ENCODE measurements at regions not wholly inside any gene's neighbourhood (a gene's known extent, or its start where the extent isn't known, plus 50 kb on each side); places are given as distances from the start of the nearest gene placed in this dataset.
A peak's percentile ranks its signal among the peaks of the same experiment; 100 is the strongest.

DNA sequence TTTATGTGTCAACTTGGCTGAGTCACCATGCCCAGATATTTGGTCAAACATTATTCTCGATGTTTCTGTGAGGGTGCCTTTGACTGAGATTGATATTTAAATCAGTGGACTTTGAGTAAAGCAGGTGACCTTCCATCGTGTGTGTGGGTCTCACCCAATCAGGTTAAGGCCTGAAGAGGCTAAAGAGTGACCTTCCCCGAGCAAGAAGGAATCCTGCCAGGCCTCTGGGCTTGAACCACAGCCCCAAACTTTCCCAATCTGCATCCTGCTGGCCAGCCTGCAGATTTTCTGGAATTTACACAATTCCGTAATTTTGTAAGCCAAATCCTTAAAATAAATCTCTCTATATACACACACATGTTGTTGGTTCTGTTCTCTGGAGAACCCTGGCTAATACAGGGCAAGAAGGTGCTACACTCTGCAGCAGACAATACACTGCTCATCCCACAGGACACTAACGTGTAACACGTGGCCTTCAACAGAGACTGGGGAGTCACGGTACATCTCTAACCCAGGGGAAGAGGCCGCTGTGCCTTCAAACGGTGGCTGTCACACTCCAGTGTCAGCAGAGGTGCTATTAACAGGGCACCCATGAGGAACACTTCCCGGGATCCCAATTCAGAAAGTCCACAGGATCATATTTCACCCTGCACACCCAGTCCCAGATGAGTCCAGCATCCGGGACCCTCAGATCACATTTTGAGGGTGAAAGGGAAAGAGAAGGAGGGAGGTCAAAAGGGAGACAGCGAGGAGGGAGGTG, 113.1 kb upstream of the ID2 start:
- ATAC-seq (no peak), DNase-seq (ENCODE audit: low spot score) (peak; percentile 54)
- intact Hi-C loops (cut with DNase I) = no loop called here

DNA sequence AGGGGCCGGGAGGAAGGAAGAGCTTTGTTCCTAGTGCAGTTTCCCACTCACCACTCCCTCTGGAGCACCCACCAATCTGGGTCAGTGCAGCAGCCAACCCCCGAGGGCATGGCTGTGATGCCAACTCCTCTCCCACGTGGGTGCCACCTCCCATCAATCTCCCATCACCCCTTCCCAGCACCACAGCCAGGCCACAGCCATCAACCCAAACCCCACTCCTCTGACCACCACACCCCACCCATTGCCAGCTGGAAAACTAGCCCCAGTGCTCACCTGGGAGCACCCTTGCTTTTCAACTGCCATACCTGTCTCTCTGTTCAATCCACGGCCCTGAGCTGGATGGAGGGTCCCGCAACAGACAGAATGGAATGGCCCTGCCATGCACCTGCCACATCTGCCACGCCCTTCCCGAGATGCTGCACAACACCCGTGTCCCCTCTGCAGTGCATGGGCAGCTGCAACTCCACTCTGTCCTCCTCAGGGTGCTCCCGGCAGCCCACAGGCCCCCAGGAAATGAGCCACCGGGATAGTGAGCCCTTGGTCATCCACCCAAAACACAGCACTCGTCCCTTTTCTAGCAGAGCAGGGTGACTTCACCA, 112.4 kb upstream of the ID2 start:
- no peak for ATAC-seq

DNA sequence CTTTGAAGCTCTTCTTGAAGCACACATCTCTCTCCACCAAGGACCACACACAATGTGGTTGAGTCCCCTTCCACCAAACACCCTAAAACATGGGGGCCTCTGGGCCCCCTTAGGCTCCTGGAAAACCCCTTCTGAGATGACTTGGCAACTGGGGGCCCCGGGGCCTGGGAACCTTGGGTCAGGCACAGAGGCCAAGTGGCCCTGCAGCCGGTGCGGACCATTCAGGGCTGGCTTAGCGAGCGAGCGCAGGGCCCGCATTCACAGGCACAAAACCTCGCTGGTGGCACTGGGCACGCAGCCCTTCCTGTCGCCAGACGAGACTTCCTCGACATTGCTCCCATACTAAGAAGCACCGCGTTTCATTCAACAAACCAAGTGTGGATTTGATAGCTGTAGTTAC, 111.2 kb upstream of the ID2 start:
- ATAC-seq (no peak), DNase-seq (ENCODE audit: low spot score) (peak; percentile 50)
- intact Hi-C loops (cut with DNase I) = no loop called here

More for the DNA sequence above, 112.4 kb upstream of the ID2 start:
- intact Hi-C loops (cut with DNase I) = no loop called here
- peak; percentile 44 for DNase-seq (ENCODE audit: low spot score)

DNA sequence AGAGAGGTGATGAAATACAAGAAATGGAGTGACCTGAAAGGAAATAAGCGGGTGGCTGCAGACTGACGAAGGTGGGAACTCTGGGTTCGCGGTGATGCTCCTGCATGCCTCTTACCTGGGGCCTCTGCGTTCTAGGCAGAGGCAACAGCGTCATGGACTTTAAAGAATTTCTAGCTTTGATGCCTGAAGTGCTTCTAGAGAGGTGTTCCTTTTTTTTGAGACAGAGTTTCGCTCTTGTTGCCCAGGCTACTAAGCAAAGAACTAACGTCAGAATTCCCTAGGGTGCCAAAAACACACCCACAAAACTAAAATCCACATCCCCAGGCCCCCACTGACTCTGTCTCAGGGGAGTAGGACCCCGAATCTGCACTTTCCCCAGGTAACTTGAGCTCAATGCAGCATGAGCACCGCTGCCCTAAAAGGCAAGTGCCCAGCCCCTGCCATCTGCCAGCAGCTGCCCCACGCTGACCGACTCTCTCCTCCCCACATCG, 110.5 kb upstream of the ID2 start:
- ATAC-seq (no peak), DNase-seq (ENCODE audit: low spot score) (peak; percentile 13)
- intact Hi-C loops (cut with DNase I) = no loop called here

DNA sequence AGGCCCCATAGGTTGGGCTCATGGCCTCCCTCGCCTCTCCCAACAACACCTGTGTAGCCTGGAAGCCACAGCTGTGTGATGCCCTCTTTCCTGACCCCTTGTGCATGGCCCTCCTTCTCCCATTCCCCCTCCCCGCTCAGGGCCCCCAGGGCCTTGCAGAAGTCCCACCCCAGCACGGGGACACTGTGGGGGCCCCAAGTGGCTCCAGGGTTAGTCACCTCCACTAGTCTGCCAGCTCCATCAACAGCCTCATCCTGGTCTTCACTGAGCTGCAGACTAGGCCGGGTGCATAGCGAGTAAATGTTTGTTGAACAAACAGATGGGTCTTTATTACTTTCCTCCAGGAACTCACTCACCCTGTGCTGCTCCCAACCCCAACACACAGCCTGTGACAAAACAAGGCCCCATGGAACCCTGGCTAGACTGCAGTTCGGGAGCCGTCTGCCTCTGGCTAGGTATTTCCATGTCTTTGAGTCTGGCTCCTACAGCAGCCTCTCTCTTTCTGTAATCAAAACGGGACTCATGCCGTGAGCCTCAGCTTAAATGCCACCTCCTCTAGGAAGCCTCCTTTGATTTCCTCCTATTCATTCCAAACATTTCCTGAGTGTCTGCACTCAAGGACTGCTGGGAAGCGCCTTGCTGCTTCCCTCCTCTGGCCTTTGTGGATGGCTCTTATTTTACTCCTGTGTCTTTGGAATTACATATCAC, 109.9 kb upstream of the ID2 start:
- peak; percentile 23 for DNase-seq (ENCODE audit: low spot score)
- intact Hi-C loops (cut with DNase I) = no loop called here
- ATAC-seq = no peak

DNA sequence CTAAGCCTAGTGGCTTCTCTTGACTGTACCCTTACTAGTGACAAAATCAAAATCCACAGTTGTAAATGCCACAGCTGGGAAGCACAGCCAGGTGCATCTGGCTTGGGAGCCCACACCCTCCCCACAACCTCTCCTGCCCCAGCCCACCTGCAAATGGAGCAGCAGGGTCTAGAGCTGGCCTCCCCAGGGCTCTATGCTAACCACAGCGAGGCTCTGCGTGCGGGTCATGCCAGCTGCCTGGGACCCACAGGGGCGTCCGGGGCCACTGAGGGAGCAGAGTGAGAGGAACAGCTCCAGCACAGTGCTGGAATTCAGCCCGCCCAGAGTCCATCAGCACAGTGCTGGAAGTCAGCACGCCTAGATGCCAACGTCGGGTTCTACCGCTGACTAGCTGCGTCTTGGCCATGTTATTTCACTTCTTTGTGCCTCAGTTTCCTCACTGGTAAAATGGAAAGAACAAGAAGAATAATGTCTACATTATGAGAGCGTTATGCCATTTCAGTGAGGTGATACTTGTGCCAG, 109.1 kb upstream of the ID2 start:
- ATAC-seq = no peak
- intact Hi-C loops (cut with DNase I) = no loop called here
- DNase-seq (ENCODE audit: low spot score) = peak; percentile 52

DNA sequence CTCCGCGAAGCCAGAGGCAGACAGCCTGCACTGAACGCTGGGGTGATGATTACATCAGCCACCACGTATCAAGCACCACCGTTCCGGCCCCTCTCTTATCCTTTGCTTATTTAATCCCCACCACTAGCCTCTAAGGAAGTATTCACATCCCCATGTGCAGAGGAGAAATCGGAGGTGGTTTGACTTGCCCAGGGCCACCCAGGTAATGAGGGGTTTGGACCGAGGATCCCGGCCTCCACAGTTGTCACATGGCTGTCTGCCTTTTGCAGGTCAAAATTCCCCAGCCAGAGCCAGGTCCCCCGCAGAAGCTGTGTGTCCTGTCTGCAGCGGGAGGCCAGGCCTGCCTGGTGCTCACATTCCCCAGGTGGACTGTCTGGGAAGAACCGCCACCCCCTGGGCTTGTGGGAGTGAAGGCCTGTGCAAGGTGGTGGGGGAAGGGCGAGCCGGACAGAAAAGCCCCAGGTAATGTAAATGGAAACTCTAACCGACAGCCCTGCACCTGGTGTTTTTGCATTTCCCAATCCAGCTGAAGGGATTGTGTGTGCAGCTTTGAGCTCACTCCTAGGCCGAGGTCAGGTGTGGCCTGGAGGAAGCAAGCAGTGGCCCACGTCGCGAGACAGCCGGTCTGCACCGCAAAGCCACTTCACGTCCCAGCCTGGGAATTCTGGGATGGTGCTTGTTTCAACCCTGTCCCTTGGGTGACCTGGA, 108.5 kb upstream of the ID2 start:
- intact Hi-C loops (cut with DNase I) = no loop called here
- no peak for ATAC-seq
- peak; percentile 41 for DNase-seq (ENCODE audit: low spot score)

DNA sequence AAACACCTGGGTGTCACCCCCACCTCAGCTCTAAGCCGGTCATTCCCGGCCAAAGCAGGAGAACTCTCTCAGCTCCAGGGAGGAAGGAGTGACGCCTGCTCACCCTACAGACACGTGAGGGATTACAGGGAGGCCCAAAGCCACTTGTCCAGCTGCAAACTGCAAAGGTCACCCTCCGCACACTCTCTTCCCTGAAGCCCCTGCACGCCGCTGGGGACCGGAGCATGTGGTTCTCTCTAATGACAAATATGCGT, 108.0 kb upstream of the ID2 start:
- intact Hi-C loops (cut with DNase I) = no loop called here
- peak; percentile 26 for DNase-seq (ENCODE audit: low spot score)

DNA sequence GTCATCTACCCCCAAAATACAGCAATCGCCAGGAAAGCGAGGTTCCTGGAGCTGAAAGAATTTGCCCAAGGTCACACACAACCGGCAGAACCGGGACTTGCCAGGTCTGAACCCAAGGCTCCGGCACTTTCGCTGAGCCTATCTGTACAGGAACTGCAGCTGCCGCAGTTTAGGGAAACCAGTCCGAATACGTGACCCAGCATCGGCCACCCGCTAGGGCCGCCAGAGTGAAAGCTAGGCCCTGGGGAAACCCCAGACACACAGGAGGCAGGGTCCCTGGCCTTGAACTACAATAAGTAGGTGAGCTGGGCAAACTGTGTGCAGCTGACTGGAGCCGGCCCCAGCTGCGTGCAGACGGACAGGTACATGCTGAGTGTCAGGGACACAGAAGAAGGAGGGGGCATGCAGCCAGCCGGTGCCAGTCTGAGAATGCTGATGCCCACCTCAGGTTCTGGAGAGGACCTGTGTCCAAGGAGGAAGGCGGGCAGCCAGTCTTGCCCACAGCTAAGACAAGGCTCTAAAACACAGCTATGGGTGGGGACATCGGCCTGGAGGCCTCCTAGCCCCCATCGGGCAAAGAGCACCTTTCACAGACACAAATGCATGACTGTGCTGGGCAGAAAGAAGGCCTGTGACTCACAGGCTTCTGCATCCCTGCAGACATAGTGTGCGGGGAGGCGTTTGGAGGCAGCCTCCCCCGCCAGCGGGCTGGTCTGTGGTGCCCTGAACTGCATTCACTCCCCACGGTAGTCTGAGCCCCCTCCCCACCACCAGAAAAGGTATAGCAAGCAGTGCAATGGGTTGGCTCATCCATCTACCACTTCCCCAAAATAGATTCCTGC, 107.4 kb upstream of the ID2 start:
- intact Hi-C loops (cut with DNase I) = no loop called here
- ATAC-seq (no peak), DNase-seq (ENCODE audit: low spot score) (peak; percentile 53)

More for the DNA sequence above, 108.0 kb upstream of the ID2 start:
- ATAC-seq = no peak

DNA sequence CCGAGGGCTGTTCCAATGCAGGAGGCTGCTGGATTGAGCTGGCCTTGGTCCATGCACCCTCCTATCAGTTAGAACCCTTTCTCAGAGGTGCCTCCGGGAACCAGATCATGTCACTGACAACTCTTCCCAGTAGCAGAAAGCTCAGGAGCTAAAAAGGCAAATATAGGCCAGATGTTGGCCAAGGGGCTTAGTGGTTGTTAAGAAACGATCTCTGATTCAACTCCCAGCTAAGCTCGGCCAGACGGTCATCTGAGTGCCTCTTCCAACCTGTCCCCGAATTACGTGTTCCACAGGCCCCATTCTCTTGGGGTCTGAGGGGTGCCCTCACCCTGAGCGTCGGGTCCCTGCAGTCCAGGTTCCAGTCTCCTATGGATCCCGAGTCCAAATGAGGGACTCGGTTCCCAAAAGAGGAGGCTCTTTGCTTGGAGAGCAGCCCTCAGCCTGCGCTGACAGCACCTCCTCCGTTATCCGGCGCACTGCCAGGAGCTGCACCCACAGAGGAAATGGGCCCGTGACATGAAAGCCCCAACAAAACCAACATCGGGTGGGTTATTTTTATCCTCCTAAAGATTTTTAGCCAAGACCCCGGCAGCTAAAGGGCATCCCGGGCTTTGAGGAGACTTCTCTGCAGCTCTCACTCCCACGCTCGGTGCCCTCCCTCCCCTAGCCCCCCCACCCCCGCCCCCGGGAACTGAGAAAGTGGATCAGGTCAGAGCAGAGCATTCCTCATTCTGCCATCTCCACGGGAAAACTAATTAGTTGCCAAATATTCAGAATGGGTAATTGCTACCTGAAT, 106.6 kb upstream of the ID2 start:
- peak; percentile 48 for DNase-seq (ENCODE audit: low spot score)
- ATAC-seq = no peak
- intact Hi-C loops (cut with DNase I) = no loop called here

DNA sequence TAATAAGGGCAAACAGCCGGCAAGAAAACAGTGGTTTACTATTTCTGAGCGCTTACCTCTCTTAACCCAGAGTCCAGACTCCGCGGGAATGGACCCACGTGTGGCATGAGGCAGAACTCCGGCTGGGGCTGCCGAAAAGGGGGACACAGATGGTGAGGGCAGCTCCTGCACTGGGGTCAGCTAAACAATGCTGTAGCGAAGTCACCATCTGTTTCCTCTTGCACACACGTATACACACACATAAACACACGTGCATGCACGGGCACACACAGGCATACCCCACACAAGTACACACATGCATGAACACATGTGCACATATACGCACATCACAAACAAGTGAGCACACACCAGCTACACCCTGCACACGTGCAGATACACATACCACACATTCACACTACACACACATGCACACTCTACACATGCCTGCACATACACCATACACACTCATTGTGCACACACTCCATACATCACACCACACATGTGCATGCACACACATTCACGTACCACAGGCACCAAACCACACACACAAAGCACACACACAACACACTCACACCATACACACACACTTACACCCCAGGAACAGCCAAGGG, 105.9 kb upstream of the ID2 start:
- ATAC-seq (peak; percentile 23), DNase-seq (ENCODE audit: low spot score) (no peak)
- intact Hi-C loops (cut with DNase I) = no loop called here

DNA sequence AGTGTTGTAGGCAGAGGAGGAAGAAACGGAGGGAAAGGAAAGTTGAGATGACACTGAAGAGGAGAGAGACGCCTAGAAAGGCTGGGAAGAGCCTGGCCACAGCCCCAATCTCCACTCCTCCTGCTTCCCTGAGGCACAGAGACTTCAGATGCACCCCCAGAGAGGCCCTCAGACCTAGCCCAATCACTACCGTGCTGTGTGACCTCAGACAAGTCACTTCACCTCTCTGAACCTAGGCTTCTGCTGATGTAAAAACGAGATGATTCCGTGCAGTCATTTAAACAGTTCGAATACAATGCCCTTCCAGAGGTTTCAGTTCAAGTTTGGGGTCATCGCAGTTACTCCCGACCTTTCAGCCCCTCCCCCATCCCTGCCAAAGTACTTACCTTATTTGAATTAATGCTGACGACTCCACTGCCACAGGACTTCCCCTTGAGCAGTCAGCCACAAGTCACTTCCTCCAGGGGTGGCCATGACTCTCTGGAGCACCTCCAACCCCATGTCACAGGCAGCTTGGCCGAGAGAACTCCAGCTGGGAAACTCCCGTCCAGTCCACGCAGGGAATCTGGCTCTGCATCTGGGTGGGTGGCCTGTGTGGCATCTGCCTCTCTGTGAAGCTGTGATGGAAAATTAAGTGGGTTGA, 105.2 kb upstream of the ID2 start:
- ATAC-seq (peak; percentile 38), DNase-seq (ENCODE audit: low spot score) (no peak)
- intact Hi-C loops (cut with DNase I) = no loop called here

DNA sequence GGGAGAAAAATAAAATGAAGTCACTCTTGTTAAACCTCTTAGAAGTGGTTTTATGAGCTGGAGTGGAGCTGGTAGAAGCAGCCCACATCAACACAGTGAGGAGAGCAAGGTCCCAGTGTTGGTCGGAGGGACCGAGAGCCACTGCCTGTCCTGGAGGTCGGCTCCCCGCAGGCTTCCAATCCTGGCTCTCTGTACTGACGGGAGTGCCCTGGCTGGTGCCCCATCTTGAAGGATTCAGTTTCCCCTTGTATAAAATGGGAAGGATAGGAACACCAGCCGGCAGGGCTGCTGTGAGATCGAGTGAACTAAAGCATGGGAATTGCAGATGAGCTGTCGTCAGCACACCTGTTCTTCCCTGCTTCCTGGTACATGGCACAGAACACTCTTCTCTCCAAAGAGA, 104.3 kb upstream of the ID2 start:
- intact Hi-C loops (cut with DNase I) = no loop called here
- no peak for DNase-seq (ENCODE audit: low spot score)
- ATAC-seq = no peak

DNA sequence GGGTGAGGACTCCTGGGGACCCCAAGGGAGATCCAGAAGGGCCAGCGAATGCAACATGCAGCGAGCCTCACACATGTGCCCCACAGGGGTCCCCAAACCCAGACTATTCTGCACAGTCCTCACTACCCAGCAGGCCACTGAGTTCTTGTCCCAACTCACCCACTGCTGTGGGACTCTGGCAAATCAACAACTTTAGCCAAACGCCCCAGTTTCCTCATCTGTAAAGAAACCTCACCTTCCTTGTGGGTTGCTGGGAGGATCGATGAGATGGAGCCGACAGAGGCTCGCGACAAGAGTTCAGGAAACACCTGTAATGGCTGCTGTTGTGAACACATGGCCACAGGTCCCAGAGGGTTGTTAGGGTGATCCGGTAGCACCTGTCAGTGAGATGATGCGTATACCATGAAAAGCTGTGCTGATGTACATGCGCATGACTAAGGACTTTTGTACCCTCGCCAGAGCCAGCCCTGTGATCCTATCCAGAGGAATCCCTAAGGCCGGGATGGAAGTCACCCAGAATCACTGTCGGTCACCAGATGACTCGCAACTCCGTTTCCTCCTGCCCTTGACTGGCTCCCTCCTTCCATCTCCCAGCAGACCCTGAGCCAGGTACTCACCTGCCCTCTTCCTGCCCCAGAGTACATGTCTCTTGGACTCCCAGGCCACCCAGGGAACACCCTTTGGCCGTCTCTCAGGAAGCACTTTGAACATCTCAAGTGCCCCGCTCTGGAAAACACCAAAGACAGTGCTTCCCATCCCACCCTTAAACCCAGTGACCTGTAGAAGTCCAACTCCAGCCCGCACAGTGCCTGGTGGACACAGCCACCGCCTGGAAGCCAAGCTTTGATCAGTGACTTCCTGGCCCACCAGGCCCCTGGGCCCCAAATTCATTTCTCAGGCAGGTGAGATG, 103.3 kb upstream of the ID2 start:
- no peak for ATAC-seq
- no peak for DNase-seq (ENCODE audit: low spot score)
- intact Hi-C loops (cut with DNase I) = no loop called here

DNA sequence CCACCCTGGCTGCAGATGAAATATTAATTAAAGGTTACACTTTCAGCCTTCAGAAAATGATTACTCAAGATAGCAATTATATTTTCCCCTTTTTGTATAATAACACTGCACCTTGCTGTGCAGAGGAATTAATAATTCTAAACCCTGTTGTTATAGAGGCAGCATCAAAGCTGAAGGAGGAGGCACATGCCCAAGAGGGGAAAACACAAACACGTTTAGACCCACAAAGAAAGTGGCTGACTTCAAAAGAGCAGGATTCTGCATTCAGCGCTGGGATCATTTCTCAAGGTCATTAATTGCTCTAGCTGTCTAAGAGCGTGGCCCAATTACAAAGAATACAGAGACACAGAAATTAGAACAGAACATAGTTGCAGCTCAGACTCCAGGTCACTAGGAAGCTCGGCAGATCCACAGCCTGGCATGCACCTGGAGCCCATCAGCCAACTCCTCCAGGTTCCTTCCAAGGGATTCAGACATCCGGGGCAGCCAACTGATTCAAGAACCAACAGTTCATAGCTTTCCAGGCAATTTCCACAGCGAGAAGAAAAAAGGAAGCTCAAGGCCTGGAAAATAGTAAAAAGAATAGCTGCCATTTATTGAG, 102.3 kb upstream of the ID2 start:
- intact Hi-C loops (cut with DNase I) = no loop called here
- ATAC-seq (no peak), DNase-seq (ENCODE audit: low spot score) (no peak)
